Uterus (tissue), 3 donors: ENCODE measurements at regions not wholly inside any gene's neighbourhood (a gene's known extent, or its start where the extent isn't known, plus 50 kb on each side); places are given as distances from the start of the nearest gene placed in this dataset.

Experiments used
- DNase-seq, 2 donors: peaks; one replicate each; pipeline ENCODE4 v3.0.0-alpha.2; 2019 to 2020
- H3K27ac ChIP-seq, 2 donors: fragments of 200-600 bp; sonication (generic); 1 replicate in 1 of 2; 2 replicates in 1 of 2; pipeline ENCODE4 v1.5.1; 2016 to 2018
- H3K27me3 ChIP-seq, 2 donors: fragments of 200-600 bp; sonication (generic); one replicate each; pipeline ENCODE4 v1.5.1; 2018 to 2019; ENCODE audit warnings: control low read depth in 1 of 2
- H3K36me3 ChIP-seq, 2 donors: fragments of 200-600 bp; sonication (generic); one replicate each; pipeline ENCODE4 v1.5.1; 2019; ENCODE audit warnings: control low read depth in 1 of 2
- H3K4me1 ChIP-seq, 2 donors: fragments of 200-600 bp; sonication (generic); one replicate each; pipeline ENCODE4 v1.5.1; 2018 to 2019; ENCODE audit warnings: control low read depth in 1 of 2
- H3K4me3 ChIP-seq, 2 donors: fragments of 200-600 bp; sonication (generic); 1 replicate in 1 of 2; 2 replicates in 1 of 2; pipeline ENCODE4 v1.5.1; 2018 to 2019; ENCODE audit warnings: mild to moderate bottlenecking in 1 of 2
- H3K9me3 ChIP-seq, 2 donors: fragments of 200-600 bp; sonication (generic); one replicate each; pipeline ENCODE4 v1.5.1; 2019; ENCODE audit warnings: control low read depth in 1 of 2
- POLR2A ChIP-seq, 2 donors: fragments of 450-650 bp; IDR thresholded peaks; one replicate each; pipeline ENCODE4 v1.6.1; 2016; ENCODE audit warnings: antibody characterized with exemption in 2 of 2, mild to moderate bottlenecking in 1 of 2, moderate library complexity in 1 of 2
- intact Hi-C: fragments of 100-400 bp; cut with DNase I; formaldehyde crosslinking; loops from one replicate; pipeline ENCODE4 v1.15.1; 2023; ENCODE audit warnings: low total_unique reads
- TF ChIP-seq, protein P1 (sequence below), 4 experiments: fragments of 200-600 bp in 2 of 4; fragments of 450-650 bp in 2 of 4; sonication (generic) in 2 of 4; IDR thresholded peaks; one replicate each; pipeline ENCODE4 v1.5.1; 2016 to 2019; ENCODE audit warnings: antibody characterized with exemption in 4 of 4, mild to moderate bottlenecking in 2 of 4, moderate library complexity in 1 of 4
- donor health status: DM: yes; HTN: yes; CAD: no.

DNA sequence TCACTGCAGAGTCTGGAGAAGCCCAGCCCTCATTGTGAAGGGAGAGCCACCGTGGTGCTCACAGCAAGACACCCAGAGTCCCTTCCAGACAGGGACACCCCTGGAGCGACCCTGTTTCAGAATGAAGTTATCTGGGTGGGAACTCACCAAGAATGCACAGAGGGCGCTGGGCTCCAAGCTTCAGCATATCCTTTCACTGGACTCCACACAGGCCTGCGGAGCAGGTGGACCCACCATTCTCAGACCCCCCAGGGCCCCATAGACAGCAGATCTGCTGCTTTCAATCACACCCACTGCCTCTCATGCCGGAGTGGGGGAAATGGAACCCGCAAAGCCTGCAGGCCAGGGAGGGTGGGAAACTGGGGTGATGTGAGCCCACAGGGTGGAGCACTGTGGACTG is 87.8 kb downstream of the RRM2 start:
- H3K4me1 ChIP-seq, result no peaks in the 10 kb centered on the region
- no peaks in the 10 kb centered on the region for H3K36me3 ChIP-seq
- no peaks in the 10 kb centered on the region for H3K9me3 ChIP-seq
- no peak overlapping the region for H3K27ac ChIP-seq
- no peak for TF ChIP-seq POLR2A (IDR thresholded peaks at IDR 0.05)
- TF ChIP-seq, protein P1, sequence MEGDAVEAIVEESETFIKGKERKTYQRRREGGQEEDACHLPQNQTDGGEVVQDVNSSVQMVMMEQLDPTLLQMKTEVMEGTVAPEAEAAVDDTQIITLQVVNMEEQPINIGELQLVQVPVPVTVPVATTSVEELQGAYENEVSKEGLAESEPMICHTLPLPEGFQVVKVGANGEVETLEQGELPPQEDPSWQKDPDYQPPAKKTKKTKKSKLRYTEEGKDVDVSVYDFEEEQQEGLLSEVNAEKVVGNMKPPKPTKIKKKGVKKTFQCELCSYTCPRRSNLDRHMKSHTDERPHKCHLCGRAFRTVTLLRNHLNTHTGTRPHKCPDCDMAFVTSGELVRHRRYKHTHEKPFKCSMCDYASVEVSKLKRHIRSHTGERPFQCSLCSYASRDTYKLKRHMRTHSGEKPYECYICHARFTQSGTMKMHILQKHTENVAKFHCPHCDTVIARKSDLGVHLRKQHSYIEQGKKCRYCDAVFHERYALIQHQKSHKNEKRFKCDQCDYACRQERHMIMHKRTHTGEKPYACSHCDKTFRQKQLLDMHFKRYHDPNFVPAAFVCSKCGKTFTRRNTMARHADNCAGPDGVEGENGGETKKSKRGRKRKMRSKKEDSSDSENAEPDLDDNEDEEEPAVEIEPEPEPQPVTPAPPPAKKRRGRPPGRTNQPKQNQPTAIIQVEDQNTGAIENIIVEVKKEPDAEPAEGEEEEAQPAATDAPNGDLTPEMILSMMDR (IDR thresholded peaks at IDR 0.05), result no peak
- H3K27me3 ChIP-seq, result no peaks in the 10 kb centered on the region
- intact Hi-C loops, result no loop called here
- H3K4me3 ChIP-seq, result no peak overlapping the region
- DNase-seq, result no peak

DNA sequence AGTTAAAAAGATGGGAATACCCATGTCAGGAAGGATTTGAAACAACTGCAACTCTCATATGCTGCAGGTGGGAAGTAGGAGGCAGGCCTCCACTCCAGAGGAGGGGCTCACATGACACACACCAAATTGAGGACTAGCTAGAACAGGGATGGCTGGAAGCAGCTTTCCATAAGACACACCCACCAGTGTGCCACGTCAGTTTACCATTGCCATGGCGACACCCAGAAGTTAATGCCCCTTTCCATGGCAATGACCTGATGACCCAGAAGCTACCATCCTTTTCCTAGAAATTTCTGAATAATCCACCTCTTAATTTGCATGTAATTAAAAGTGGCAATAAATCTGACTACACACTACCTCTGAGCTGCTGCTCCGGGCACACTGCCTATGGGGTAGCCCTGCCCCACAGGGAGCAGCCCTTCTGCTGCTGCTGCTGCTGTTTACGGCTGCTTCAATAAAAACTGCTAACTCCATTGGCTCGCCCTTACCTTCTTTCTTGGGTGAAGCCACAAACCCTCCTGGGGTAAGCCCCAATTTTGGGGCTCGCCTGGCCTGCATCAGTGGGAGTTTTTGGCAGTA is 89.4 kb downstream of the RRM2 start:
- Histone ChIP-seq H3K36me3 (no peaks in the 10 kb centered on the region), H3K9me3 (no peaks in the 10 kb centered on the region), H3K4me1 (no peaks in the 10 kb centered on the region), H3K4me3 (no peak overlapping the region), H3K27me3 (no peaks in the 10 kb centered on the region), H3K27ac (no peak overlapping the region)
- DNase-seq, result no peak
- intact Hi-C loops, result no loop called here
- TF ChIP-seq, protein P1 (IDR thresholded peaks at IDR 0.05), result no peak
- TF ChIP-seq POLR2A (IDR thresholded peaks at IDR 0.05), result no peak

DNA sequence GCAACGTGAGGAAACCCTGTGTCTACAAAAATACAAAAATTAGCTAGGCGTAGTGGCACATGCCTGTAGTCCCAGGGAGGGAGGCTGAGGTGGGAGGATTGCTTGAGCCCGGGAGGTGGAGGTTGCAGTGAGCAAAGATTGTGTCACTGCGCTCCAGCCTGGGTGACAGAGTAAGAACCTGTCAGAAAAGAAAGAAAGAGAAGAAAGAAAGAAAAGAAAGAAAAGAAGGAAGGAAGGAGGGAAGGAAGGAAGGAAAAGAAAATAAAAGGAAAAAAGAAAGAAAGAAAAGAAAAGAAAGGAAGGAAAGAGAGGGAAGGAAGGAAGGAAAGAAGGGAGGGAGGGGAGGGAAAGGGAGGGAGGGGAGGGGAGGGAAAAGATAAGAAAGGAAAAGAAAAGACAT is 89.9 kb upstream of the HPCAL1 start:
- intact Hi-C loops, result no loop called here
- Histone ChIP-seq H3K9me3 (no peaks in the 10 kb centered on the region), H3K27ac (no peak overlapping the region), H3K4me1 (no peaks in the 10 kb centered on the region), H3K4me3 (no peak overlapping the region), H3K36me3 (no peaks in the 10 kb centered on the region), H3K27me3 (no peaks in the 10 kb centered on the region)
- TF ChIP-seq POLR2A (IDR thresholded peaks at IDR 0.05), result no peak
- TF ChIP-seq, protein P1 (IDR thresholded peaks at IDR 0.05), result no peak
- no peak for DNase-seq

DNA sequence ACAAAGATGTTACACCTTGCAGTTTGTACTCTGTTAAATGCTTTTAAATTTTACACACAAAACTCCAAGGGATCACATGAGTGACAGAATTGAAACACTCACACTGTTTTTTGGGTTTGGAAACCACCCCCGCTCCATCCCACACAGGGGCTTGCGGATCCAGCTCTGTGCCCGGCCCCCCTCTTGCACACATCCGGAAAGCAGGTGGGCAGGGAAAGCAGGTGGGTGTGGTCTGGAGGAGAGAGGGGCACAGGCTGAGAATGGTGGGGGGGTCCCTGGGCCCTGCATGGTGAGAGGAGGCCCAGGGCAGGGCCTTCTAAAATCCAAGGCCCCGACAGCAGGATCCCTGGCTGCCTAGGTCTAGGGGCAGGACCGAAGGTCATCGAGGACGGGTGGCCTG is 88.5 kb upstream of the HPCAL1 start:
- no peak overlapping the region for H3K4me3 ChIP-seq
- TF ChIP-seq, protein P1 (IDR thresholded peaks at IDR 0.05), result no peak
- TF ChIP-seq POLR2A (IDR thresholded peaks at IDR 0.05), result no peak
- no peaks in the 10 kb centered on the region for H3K27me3 ChIP-seq
- H3K9me3 ChIP-seq, result no peaks in the 10 kb centered on the region
- no peaks in the 10 kb centered on the region for H3K4me1 ChIP-seq
- no peak overlapping the region for H3K27ac ChIP-seq
- no peaks in the 10 kb centered on the region for H3K36me3 ChIP-seq
- no peak for DNase-seq
- intact Hi-C loops, result no loop called here

DNA sequence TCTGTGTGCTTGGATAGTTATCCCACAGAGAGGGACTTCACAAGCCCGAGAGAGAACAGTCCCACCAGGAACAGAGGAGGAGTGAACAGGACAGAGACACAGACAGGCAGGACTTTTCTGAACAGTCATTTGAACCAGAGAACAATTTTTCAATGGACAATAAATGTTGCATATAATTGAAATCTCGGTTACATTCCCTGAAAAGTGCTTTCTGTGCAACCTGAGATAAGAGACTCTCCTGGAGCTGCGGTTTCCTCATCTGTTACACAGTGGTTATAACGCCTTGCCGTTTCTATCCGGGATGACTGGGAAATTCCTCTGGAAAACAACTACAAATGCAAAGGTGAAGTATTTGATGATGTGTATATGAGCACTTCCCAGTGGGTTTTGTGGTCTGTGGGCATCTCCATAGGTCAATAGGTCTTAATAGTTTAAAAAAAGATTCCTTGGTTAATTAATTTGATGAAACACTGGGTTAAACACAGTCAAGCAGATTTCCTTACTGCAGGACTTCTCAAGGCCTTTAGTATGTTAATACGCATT is 87.2 kb upstream of the HPCAL1 start:
- H3K36me3 ChIP-seq, result no peaks in the 10 kb centered on the region
- intact Hi-C loops, result no loop called here
- H3K4me1 ChIP-seq, result no peaks in the 10 kb centered on the region
- H3K27ac ChIP-seq, result no peak overlapping the region
- H3K4me3 ChIP-seq, result no peak overlapping the region
- no peaks in the 10 kb centered on the region for H3K9me3 ChIP-seq
- TF ChIP-seq POLR2A (IDR thresholded peaks at IDR 0.05), result no peak
- TF ChIP-seq, protein P1 (IDR thresholded peaks at IDR 0.05), result no peak
- DNase-seq, result no peak
- no peaks in the 10 kb centered on the region for H3K27me3 ChIP-seq
